ENCODE measurements at regions not wholly inside any gene's neighbourhood (a gene's known extent, or its start where the extent isn't known, plus 50 kb on each side); places are given as distances from the start of the nearest gene placed in this dataset.
A peak's percentile ranks its signal among the peaks of the same experiment; 100 is the strongest.

- DNase-seq (ENCODE audit: low read depth) = no peak
These were observed 192.5 kb downstream of the FOXD2 start for GRCh38 chr1:47630346-47630745.

- no peak for DNase-seq (ENCODE audit: low read depth)
These were observed 193.7 kb downstream of the FOXD2 start for GRCh38 chr1:47631411-47631995.

DNA sequence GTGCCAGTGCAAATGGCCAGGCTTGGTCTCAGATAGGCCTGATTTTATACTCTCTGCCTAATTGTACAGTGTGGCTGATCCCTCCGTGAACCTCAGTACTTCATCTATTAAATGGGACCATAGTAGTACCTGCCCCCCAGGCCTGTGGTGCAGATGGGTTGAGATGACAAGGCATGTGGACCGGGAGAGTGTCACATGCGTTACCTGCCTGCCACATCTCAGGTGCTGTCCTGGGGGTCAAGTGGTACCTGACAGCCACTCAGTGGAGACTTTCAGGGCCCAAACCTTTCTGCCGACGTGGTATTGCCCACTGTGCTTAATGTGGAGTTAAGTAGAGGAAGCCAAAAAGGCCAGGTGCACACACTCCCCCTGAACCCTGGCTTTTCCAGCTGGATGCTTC lies 197.3 kb downstream of the FOXD2 start:
- no peak for DNase-seq (ENCODE audit: low read depth)

GRCh38 chr1:47635597-47635996 lies 197.8 kb downstream of the FOXD2 start:
- no peak for DNase-seq (ENCODE audit: low read depth)

DNA sequence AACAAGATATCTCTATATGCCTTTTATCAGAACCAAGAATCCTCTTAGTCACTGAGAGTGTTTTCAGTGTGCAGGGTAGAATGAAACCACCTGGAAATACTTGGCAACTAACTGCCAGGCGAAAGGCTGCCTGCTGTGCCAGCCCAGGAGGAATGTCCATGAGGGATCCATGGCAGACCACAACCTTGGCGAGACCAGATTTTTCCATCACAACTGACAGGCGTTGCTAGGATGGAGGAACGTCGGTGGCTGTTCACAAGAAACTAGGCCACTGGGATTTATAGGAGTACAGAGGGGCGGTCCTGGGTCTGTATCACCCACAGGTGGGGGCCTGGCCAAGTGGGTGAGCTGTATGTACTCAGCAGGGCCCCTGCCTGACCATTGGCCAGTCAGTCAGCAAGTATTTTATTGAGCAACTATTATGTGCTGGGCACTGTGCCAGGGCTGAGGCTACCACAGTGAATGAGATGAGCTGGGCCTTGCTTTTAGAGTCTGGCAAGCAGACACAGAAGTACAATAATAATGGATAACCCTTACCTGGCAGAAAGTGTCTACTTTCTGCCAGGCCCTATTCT lies 199.4 kb downstream of the FOXD2 start:
- DNase-seq (ENCODE audit: low read depth) = no peak

- DNase-seq (ENCODE audit: low read depth) = no peak
These were observed 200.4 kb downstream of the FOXD2 start for GRCh38 chr1:47638240-47638639.

DNA sequence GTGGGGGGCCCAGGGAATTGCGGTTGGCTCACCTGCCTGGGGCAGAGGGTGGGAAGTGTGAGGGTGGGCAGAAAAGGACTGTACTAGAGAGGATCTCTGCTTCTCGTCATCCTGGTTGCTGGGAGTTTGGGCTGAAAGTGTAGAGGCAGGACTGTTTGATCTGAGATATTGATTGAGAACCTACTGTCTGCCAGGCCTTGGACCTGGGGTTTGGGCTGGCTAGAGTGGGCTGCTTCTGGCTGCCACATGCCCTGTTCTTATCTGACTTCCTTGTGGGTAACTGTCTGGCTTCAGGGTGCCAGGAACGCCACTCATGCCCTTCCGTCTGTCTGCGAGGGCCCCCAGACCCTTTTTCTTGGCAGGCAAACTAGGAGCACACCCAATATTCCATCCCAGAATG lies 200.9 kb downstream of the FOXD2 start:
- DNase-seq (ENCODE audit: low read depth) = no peak

- no peak for DNase-seq (ENCODE audit: low read depth)
These were observed 205.7 kb downstream of the FOXD2 start for GRCh38 chr1:47643306-47644211.

DNA sequence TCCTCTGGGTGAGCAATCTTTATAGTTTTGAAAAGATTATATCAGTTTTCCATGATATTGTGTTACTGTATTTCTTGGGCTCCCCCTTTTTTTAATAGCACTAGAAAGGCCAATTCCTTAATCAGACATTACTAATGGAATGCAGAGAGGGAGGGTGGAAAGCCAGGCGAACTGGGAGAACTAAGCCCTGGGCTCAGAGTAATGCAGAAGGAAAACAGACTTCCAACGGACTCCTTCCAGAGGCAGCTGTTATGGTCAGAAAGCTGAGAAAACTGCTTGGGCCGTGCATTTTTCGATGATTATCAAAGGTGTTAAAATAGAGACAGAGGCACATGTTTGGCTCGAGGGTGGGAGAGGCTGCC lies 206.3 kb downstream of the FOXD2 start:
- DNase-seq (ENCODE audit: low read depth) = no peak

GRCh38 chr1:47645151-47645550 lies 207.3 kb downstream of the FOXD2 start:
- no peak for DNase-seq (ENCODE audit: low read depth)

DNA sequence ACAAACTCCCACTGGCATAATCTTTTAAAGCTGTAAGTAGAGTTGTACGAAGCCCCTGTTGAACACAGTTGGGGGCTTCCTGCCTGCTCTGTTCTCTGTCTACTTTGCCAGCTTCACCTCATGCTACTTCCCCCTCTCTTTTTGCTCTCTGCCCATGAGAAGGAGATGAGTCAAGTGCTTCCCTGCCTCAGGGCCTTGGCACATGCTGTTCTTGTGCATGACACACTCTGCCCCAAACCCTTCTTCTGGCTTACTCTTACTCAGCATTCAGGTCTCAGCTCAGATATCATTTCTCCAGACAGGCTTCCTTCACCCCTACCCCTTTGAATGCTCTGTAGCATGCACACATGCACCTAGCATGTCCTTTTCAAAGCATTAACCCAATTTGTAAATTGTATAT lies 208.8 kb downstream of the FOXD2 start:
- DNase-seq (ENCODE audit: low read depth) = no peak

- no peak for DNase-seq (ENCODE audit: low read depth)
These were observed 209.5 kb downstream of the FOXD2 start for GRCh38 chr1:47647327-47647845.

GRCh38 chr1:47650205-47650604 lies 212.4 kb downstream of the FOXD2 start:
- DNase-seq (ENCODE audit: low read depth) = peak; percentile 33

- DNase-seq (ENCODE audit: low read depth) = no peak
These were observed 212.8 kb downstream of the FOXD2 start for GRCh38 chr1:47650611-47651010.

- no peak for DNase-seq (ENCODE audit: low read depth)
These were observed 213.7 kb downstream of the FOXD2 start for GRCh38 chr1:47651311-47652089.

GRCh38 chr1:47655521-47656300 lies 217.9 kb downstream of the FOXD2 start:
- DNase-seq (ENCODE audit: low read depth) = no peak

GRCh38 chr1:47656719-47657685 lies 219.2 kb downstream of the FOXD2 start:
- peak; percentile 88 for DNase-seq (ENCODE audit: low read depth)

- DNase-seq (ENCODE audit: low read depth) = no peak
These were observed 220.5 kb downstream of the FOXD2 start for GRCh38 chr1:47658161-47658920.

DNA sequence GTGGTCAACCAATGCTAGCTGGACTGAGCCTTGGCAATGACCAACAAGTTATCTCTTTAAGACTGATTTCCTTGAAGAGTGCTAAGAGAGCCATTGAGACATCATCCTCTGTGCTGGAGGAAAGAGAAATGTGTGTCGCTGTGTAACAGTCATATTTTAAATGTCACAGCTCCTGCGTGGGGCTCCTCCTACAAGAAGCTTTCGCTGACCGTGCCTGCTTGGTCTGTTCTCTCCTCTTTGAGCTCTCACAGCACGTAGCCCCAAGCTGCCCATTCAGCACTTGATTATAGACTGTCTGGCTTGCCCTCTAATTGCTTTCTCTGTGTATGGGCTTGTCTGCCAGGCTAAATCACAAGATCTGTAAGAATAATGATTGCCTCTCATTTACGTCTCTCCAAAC lies 221.3 kb downstream of the FOXD2 start:
- no peak for DNase-seq (ENCODE audit: low read depth)

- no peak for DNase-seq (ENCODE audit: low read depth)
These were observed 222.8 kb downstream of the FOXD2 start for GRCh38 chr1:47660622-47661021.
